ENCODE measurements at regions not wholly inside any gene's neighbourhood (a gene's known extent, or its start where the extent isn't known, plus 50 kb on each side); places are given as distances from the start of the nearest gene placed in this dataset.

DNA sequence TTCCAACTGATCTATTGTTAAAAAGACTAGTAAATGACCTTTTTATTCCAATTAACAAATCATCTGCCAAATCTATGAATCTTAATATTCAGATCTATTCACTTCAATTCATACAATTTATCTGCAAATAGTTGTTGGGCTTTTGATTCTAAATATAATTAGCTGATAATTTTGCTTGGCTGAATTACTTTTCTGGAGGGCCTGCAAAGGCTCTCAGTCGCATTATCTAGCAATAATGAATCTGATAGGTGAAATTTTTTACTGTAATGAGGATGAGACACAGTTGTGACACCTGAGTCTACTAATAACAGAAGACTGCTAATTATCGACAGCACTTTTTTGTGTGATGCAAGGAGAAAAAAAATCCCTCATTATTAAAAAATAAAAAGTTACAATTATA is 565.1 kb downstream of the ZEB2 start:
- H3K36me3 ChIP-seq = no peaks in the 10 kb centered on the region
- no peak overlapping the region for H3K27ac ChIP-seq
- TF ChIP-seq, protein P1, sequence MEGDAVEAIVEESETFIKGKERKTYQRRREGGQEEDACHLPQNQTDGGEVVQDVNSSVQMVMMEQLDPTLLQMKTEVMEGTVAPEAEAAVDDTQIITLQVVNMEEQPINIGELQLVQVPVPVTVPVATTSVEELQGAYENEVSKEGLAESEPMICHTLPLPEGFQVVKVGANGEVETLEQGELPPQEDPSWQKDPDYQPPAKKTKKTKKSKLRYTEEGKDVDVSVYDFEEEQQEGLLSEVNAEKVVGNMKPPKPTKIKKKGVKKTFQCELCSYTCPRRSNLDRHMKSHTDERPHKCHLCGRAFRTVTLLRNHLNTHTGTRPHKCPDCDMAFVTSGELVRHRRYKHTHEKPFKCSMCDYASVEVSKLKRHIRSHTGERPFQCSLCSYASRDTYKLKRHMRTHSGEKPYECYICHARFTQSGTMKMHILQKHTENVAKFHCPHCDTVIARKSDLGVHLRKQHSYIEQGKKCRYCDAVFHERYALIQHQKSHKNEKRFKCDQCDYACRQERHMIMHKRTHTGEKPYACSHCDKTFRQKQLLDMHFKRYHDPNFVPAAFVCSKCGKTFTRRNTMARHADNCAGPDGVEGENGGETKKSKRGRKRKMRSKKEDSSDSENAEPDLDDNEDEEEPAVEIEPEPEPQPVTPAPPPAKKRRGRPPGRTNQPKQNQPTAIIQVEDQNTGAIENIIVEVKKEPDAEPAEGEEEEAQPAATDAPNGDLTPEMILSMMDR (IDR thresholded peaks at IDR 0.05) = no peak
- no peaks in the 10 kb centered on the region for H3K9me3 ChIP-seq
- no peak for DNase-seq (ENCODE audit: low spot score)
- peaks cover 0 to 6% of the 10 kb centered on the region in 2 donors for H3K4me1 ChIP-seq
- H3K4me3 ChIP-seq = no peak overlapping the region
- no peaks in the 10 kb centered on the region for H3K27me3 ChIP-seq

DNA sequence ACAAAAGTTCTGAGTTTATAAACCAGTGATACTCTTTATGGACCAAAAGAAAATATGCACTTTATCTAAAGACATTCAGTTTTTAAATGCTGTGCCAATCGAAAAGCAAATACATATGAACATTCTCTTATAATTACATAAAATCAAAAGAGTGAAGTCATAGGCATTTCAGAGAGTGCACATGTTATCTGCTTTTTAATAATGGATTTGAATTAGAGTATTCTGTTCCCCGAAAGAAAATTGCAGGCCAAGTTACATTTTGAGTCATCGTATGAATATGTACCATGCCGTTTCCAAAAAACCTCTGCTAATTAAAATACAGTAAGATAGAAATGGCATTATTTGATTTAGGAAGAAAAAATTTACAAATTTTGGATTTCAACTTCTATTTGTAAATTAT is 565.7 kb downstream of the ZEB2 start:
- H3K4me1 ChIP-seq = peaks cover 0 to 6% of the 10 kb centered on the region in 2 donors
- TF ChIP-seq, protein P1 (IDR thresholded peaks at IDR 0.05) = no peak
- H3K4me3 ChIP-seq = no peak overlapping the region
- H3K36me3 ChIP-seq = no peaks in the 10 kb centered on the region
- H3K27ac ChIP-seq = no peak overlapping the region
- H3K27me3 ChIP-seq = no peaks in the 10 kb centered on the region
- H3K9me3 ChIP-seq = no peaks in the 10 kb centered on the region
- no peak for DNase-seq (ENCODE audit: low spot score)

DNA sequence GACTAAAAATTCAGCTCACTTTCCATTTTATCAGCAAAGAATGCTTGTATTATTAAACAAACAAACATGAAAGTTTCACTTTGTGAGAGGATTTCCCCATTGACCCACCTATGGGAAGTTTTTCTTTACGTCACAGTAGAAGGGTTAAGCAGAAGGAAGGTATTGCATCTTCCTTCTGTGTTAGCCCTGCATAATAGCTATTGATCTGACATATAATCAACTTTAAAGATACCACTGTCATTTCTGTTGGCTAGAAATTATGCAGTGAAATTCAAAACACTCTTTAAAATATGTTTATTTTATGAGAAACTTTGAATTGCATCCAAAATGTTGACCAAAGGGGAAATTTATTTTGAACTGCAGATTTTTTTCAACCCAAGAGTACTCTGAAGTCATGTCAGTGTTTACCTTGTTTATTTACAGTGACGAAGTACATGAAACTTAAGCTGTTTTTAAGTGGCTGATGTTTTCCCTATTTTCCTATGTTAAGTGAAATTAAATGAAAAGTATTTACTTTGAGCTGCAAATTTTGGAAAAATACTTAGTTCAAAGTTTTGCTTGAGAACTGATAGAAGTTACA is 566.4 kb downstream of the ZEB2 start:
- Histone ChIP-seq H3K27me3 (no peaks in the 10 kb centered on the region), H3K27ac (no peak overlapping the region), H3K9me3 (no peaks in the 10 kb centered on the region), H3K36me3 (no peaks in the 10 kb centered on the region), H3K4me3 (no peak overlapping the region), H3K4me1 (peaks cover 0 to 6% of the 10 kb centered on the region in 2 donors)
- TF ChIP-seq, protein P1 (IDR thresholded peaks at IDR 0.05) = no peak
- DNase-seq (ENCODE audit: low spot score) = no peak

DNA sequence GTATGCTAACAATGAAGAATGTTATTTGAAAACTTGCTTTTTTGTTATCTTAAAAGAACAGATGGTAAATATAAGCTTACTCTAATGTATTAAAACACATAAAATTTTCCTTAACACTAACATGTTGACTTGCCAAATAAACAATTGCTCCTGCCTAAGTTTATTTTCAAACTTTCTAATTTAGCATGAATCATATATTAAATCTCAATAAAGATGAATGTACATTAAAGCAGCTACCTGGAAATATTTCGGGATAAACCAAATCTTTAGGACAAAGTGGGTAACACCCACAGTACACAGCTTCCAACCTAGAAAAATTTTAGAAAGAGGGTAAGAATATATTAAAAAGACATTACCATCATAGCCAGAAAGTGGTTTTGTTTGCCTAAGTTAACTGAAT is 567.4 kb downstream of the ZEB2 start:
- Histone ChIP-seq H3K9me3 (no peaks in the 10 kb centered on the region), H3K4me3 (no peak overlapping the region), H3K27ac (no peak overlapping the region), H3K36me3 (no peaks in the 10 kb centered on the region), H3K4me1 (peaks cover 0 to 6% of the 10 kb centered on the region in 2 donors), H3K27me3 (no peaks in the 10 kb centered on the region)
- DNase-seq (ENCODE audit: low spot score) = no peak
- TF ChIP-seq, protein P1 (IDR thresholded peaks at IDR 0.05) = no peak

DNA sequence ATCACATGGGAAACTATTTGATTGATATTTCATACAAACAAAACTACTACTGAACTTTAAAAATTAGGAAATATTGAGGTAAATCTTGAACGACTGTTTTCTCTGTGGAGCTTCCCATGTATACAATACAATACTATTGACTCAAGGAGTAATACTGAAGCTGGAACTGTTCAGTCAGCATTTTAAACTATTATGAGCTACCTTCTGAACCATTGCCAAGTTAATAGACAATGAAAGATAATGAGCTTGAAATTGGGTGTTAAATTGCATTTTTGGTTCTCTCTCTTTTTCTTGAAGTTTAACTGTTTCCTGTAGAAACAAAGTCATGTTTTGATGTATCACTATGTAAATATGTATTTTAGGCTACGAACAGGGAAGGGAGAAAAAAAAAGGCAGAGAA is 569.2 kb downstream of the ZEB2 start:
- TF ChIP-seq, protein P1 (IDR thresholded peaks at IDR 0.05) = no peak
- H3K4me1 ChIP-seq = peaks cover 0 to 6% of the 10 kb centered on the region in 2 donors
- no peaks in the 10 kb centered on the region for H3K9me3 ChIP-seq
- no peaks in the 10 kb centered on the region for H3K27me3 ChIP-seq
- DNase-seq (ENCODE audit: low spot score) = no peak
- no peak overlapping the region for H3K4me3 ChIP-seq
- H3K27ac ChIP-seq = no peak overlapping the region
- no peaks in the 10 kb centered on the region for H3K36me3 ChIP-seq
